ENCODE measurements at regions not wholly inside any gene's neighbourhood (a gene's known extent, or its start where the extent isn't known, plus 50 kb on each side); places are given as distances from the start of the nearest gene placed in this dataset.

DNA sequence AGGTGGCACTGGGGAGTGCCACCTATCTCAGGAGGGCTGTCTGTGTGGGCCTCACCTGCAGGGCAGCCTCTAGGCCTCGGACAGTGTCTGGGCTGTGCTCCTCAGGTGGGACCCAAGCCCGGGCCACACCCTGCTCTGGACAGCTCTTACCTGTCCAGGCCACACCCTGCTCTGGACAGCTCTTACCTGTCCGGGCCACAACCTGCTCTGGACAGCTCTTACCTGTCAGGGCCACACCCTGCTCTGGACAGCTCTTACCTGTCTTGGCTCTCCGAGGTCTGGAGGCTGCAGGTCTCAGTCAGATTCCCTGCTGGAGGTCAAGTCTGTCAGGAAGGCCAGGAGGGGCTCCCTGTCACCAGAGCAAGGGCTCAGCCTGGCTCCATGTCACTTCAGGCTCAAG lies 80.6 kb downstream of the LINGO1 start:
- no peaks in the 10 kb centered on the region for H3K27me3 ChIP-seq (ENCODE audit: insufficient read depth, poor library complexity, severe bottlenecking)
- DNase-seq (ENCODE audit: low read depth in 1 of 2, low spot score in 1 of 2), result no peak

DNA sequence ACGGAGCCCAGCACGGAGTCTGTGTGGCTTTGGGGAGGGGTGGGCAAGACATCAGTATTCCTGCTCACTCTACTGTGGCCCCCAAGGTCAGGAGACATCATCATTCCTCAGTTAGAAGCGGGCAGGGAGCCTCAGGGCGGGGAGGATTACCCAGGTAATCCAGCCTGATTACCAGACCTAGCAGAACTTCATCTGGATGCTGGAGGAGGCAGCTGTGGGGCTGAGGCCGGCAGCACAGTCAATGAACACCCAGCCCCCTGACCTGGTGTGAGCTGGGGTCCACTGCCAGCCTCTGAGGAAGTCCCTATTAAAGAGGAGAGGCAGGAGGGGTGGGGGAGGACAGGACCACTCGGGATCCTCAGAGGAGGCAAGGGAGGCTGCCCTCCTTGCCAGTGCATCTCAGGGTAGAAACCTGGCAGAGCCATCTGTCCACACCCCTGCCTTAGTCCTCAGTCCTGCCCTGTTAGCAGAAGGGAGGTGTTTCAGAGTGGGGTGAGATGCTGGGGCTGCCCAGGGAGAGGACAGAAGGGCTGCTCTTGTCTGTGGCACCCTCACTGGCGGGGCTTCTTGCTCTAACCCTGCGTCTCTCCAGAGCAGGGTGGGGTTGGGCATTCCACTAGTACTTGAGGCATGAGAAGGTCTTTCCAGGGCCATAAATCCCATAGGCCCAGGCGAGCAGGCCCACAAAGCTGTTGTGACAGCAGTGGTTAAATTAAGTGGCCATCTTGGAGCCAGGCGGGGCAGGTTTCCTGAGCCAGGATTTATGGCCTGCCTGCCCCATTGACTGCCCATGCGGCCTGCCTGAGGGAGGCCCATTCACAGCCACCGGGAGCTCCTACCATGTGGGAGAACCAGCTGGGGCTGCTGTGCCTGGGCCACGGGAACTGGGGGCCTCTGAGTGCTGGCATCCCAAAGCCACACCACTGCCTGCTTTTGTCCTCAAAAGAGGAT lies 82.1 kb downstream of the LINGO1 start:
- TF ChIP-seq, protein P1, sequence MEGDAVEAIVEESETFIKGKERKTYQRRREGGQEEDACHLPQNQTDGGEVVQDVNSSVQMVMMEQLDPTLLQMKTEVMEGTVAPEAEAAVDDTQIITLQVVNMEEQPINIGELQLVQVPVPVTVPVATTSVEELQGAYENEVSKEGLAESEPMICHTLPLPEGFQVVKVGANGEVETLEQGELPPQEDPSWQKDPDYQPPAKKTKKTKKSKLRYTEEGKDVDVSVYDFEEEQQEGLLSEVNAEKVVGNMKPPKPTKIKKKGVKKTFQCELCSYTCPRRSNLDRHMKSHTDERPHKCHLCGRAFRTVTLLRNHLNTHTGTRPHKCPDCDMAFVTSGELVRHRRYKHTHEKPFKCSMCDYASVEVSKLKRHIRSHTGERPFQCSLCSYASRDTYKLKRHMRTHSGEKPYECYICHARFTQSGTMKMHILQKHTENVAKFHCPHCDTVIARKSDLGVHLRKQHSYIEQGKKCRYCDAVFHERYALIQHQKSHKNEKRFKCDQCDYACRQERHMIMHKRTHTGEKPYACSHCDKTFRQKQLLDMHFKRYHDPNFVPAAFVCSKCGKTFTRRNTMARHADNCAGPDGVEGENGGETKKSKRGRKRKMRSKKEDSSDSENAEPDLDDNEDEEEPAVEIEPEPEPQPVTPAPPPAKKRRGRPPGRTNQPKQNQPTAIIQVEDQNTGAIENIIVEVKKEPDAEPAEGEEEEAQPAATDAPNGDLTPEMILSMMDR (IDR thresholded peaks at IDR 0.05; ENCODE audit: insufficient read depth, low read length), result no peak
- TF ChIP-seq GABPA (IDR thresholded peaks at IDR 0.05; ENCODE audit: low read depth) (no peak), POLR2AphosphoS5 (IDR thresholded peaks at IDR 0.05; ENCODE audit: low read depth) (no peak), SPI1 (IDR thresholded peaks at IDR 0.05; ENCODE audit: borderline replicate concordance, low read depth) (no peak)
- TF ChIP-seq, protein P2, sequence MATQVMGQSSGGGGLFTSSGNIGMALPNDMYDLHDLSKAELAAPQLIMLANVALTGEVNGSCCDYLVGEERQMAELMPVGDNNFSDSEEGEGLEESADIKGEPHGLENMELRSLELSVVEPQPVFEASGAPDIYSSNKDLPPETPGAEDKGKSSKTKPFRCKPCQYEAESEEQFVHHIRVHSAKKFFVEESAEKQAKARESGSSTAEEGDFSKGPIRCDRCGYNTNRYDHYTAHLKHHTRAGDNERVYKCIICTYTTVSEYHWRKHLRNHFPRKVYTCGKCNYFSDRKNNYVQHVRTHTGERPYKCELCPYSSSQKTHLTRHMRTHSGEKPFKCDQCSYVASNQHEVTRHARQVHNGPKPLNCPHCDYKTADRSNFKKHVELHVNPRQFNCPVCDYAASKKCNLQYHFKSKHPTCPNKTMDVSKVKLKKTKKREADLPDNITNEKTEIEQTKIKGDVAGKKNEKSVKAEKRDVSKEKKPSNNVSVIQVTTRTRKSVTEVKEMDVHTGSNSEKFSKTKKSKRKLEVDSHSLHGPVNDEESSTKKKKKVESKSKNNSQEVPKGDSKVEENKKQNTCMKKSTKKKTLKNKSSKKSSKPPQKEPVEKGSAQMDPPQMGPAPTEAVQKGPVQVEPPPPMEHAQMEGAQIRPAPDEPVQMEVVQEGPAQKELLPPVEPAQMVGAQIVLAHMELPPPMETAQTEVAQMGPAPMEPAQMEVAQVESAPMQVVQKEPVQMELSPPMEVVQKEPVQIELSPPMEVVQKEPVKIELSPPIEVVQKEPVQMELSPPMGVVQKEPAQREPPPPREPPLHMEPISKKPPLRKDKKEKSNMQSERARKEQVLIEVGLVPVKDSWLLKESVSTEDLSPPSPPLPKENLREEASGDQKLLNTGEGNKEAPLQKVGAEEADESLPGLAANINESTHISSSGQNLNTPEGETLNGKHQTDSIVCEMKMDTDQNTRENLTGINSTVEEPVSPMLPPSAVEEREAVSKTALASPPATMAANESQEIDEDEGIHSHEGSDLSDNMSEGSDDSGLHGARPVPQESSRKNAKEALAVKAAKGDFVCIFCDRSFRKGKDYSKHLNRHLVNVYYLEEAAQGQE (IDR thresholded peaks at IDR 0.05; ENCODE audit: insufficient replicate concordance, low read depth), result no peak
- no peaks in the 10 kb centered on the region for H3K27me3 ChIP-seq (ENCODE audit: insufficient read depth, poor library complexity, severe bottlenecking)
- no peak for DNase-seq (ENCODE audit: low read depth in 1 of 2, low spot score in 1 of 2)
- H3K27ac ChIP-seq (replicated peaks), result no peak overlapping the region
- no peak overlapping the region for H3K4me3 ChIP-seq (replicated peaks; ENCODE audit: insufficient read depth, low read length)

More for the DNA sequence above, 80.6 kb downstream of the LINGO1 start:
- TF ChIP-seq, protein P1 (IDR thresholded peaks at IDR 0.05; ENCODE audit: insufficient read depth, low read length), result no peak
- TF ChIP-seq GABPA (IDR thresholded peaks at IDR 0.05; ENCODE audit: low read depth), result no peak
- no peak for TF ChIP-seq SPI1 (IDR thresholded peaks at IDR 0.05; ENCODE audit: borderline replicate concordance, low read depth)
- no peak for TF ChIP-seq POLR2AphosphoS5 (IDR thresholded peaks at IDR 0.05; ENCODE audit: low read depth)
- TF ChIP-seq, protein P2 (IDR thresholded peaks at IDR 0.05; ENCODE audit: insufficient replicate concordance, low read depth), result no peak
- Histone ChIP-seq H3K4me3 (replicated peaks; ENCODE audit: insufficient read depth, low read length) (no peak overlapping the region), H3K27ac (replicated peaks) (no peak overlapping the region)

DNA sequence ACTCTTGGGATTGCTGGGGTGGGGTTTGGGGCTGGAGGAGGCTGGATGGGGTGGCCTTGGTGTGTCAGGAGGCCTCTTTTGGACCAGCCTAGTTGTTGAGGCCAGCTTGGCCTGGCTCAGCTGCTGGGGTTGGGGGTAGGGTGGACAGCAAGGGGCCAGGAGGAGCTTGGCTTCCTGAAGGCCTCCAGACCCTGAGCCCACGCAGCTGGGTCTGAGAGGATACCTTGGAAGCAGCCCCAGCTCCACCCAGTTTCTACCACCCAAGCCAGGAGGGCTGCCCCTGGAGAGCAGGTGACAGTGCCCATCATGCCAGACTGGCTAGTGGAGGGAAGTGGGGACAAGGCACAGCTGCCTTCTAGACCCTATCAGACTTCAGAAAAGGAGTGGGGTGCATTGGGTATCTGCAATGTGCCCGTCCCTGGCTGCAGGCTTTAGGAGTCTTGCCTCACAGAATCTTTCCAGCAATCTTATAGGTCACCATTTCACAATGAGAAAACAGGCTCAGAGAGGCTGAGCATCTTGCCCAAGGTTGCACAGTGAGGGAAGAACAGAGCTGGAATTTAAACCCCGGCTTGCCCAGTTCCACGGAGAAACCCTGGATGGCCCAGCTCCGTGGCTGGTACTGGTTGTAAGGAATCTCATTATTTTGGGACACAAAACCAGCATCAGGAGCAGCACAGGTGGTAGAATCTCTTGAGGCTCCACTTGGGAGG lies 83.0 kb downstream of the LINGO1 start:
- Histone ChIP-seq H3K27me3 (ENCODE audit: insufficient read depth, poor library complexity, severe bottlenecking) (no peaks in the 10 kb centered on the region), H3K4me3 (replicated peaks; ENCODE audit: insufficient read depth, low read length) (no peak overlapping the region), H3K27ac (replicated peaks) (no peak overlapping the region)
- TF ChIP-seq, protein P2 (IDR thresholded peaks at IDR 0.05; ENCODE audit: insufficient replicate concordance, low read depth), result no peak
- TF ChIP-seq GABPA (IDR thresholded peaks at IDR 0.05; ENCODE audit: low read depth), result no peak
- TF ChIP-seq, protein P1 (IDR thresholded peaks at IDR 0.05; ENCODE audit: insufficient read depth, low read length), result no peak
- no peak for TF ChIP-seq POLR2AphosphoS5 (IDR thresholded peaks at IDR 0.05; ENCODE audit: low read depth)
- TF ChIP-seq SPI1 (IDR thresholded peaks at IDR 0.05; ENCODE audit: borderline replicate concordance, low read depth), result no peak
- DNase-seq (ENCODE audit: low read depth in 1 of 2, low spot score in 1 of 2), result no peak
